ENCODE measurements at regions not wholly inside any gene's neighbourhood (a gene's known extent, or its start where the extent isn't known, plus 50 kb on each side); places are given as distances from the start of the nearest gene placed in this dataset.
"Not testable (repeated sequence)": the region's sequence is repeated elsewhere in the genome, so short reads cannot be mapped to it uniquely, and the experiment has no call there.

DNA sequence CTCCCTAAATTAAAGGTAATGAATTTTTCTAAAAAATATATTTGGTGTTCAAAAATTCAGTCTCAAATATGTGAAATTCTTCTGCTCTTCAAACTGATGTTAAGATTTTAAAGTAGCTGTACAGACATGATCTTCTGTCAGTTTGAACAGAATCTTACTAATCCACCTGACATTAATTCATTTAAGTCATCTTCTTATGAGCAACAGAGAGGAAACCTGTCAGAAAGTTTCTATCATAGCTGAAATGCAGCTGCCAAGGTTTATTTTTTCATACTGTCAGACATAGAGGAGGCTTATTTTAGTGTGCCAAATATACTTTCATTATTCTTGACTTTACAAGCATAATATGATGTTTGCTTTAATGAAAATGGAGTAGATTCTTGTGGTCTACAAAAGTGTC lies 686.6 kb upstream of the MIS18BP1 start:
- intact Hi-C loops (cut with DNase I; ENCODE audit: low total_unique reads): loop anchor here (5.0 kb wide), 1 partner anchor 1458 kb away; no protein-coding TSS in a partner anchor
- H3K4me3 ChIP-seq (ENCODE audit: low read depth, poor library complexity, severe bottlenecking): no peak overlapping the region
- no peak for DNase-seq (ENCODE audit: low spot score in 2 of 2)
- TF ChIP-seq POLR2A (IDR thresholded peaks at IDR 0.05): no peak
- TF ChIP-seq CTCF (IDR thresholded peaks at IDR 0.05): no peak

- 28 to 32% methylated on average over 3 of the region's 3 CpGs for WGBS, 2 donors
- intact Hi-C loops (cut with DNase I; ENCODE audit: low total_unique reads): loop anchor here (5.0 kb wide), 1 partner anchor 1732 kb away; no protein-coding TSS in a partner anchor
- not testable (repeated sequence) for H3K4me3 ChIP-seq (ENCODE audit: low read depth, poor library complexity, severe bottlenecking); DNase-seq (ENCODE audit: low spot score in 2 of 2)
Measured at GRCh38 chr14:45919995-45920394, 667.0 kb upstream of the MIS18BP1 start.

- WGBS, 2 donors: 12 to 16% methylated on average over 3 of the region's 3 CpGs
- no peak for TF ChIP-seq CTCF (IDR thresholded peaks at IDR 0.05)
- no peak for TF ChIP-seq POLR2A (IDR thresholded peaks at IDR 0.05)
- no peak overlapping the region for H3K4me3 ChIP-seq (ENCODE audit: low read depth, poor library complexity, severe bottlenecking)
- DNase-seq (ENCODE audit: low spot score in 2 of 2): no peak
- intact Hi-C loops (cut with DNase I; ENCODE audit: low total_unique reads): loop anchor here (5.0 kb wide), 1 partner anchor 1736 kb away; no protein-coding TSS in a partner anchor
Measured at GRCh38 chr14:45916340-45916953, 663.4 kb upstream of the MIS18BP1 start.

DNA sequence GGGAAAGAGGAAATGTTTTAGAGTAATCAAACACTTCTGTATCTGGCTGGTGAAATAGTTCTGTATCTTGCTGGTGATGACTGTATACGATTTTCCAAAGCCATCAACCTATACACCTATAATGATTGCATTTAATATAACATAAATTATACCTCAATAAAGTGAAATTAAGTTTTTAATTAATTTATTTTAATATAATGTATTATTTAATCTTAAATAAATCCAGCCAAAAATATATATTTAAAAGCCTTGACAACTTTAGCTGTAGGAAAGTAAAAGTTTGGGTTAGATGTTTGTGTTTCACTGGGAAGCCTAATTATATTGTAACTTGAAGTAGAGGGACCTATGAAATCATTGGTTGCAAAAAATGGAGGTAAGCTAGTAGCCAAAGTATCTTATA lies 654.8 kb upstream of the MIS18BP1 start:
- intact Hi-C loops (cut with DNase I; ENCODE audit: low total_unique reads): no loop called here
- DNase-seq (ENCODE audit: low spot score in 2 of 2): no peak
- TF ChIP-seq CTCF (IDR thresholded peaks at IDR 0.05) (no peak), POLR2A (IDR thresholded peaks at IDR 0.05) (no peak)
- no peak overlapping the region for H3K4me3 ChIP-seq (ENCODE audit: low read depth, poor library complexity, severe bottlenecking)
- WGBS, 2 donors: 77 to 78% methylated on average over 1 of the region's 1 CpG

DNA sequence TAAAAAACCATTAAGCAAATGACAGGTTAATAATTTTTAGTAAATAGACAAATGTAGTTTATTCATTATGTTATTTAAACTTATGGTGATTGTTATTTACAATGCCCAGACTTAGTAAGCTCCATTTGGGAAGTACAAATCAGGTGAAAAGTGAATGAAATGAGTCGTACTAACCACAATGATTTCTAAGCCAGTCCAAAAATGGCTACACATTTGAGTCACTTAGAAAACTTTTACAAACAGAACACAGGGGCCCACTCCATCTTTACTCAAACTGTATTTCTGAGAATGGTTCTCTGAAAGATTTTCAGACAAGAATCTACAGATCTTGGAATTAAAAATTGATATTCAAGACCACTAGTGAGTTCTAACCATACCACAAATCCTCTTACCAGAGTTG lies 653.3 kb upstream of the MIS18BP1 start:
- no peak for DNase-seq (ENCODE audit: low spot score in 2 of 2)
- TF ChIP-seq CTCF (IDR thresholded peaks at IDR 0.05) (no peak), POLR2A (IDR thresholded peaks at IDR 0.05) (no peak)
- no peak overlapping the region for H3K4me3 ChIP-seq (ENCODE audit: low read depth, poor library complexity, severe bottlenecking)
- WGBS, 2 donors: 70 to 76% methylated on average over 1 of the region's 1 CpG
- intact Hi-C loops (cut with DNase I; ENCODE audit: low total_unique reads): no loop called here

DNA sequence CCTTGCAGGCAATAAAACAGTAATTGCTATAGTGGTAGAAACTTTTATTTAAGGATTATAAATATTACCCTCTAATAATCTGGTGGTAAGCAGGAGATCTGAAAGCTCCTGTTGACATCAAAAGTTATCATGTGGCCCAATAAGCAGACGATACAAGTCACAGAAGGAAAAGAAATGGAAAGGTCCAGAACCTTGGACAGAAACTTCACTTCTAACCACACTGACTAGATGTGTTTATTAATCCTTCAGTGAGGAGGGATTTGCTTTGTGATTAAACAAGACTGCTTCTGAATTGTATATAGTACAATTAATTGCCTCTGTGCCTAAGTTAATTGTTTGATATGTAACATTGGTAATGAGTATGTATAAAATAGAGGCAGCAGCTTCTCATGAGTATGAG lies 652.7 kb upstream of the MIS18BP1 start:
- H3K4me3 ChIP-seq (ENCODE audit: low read depth, poor library complexity, severe bottlenecking): no peak overlapping the region
- TF ChIP-seq POLR2A (IDR thresholded peaks at IDR 0.05) (no peak), CTCF (IDR thresholded peaks at IDR 0.05) (no peak)
- DNase-seq (ENCODE audit: low spot score in 2 of 2): no peak
- intact Hi-C loops (cut with DNase I; ENCODE audit: low total_unique reads): no loop called here
- WGBS, 2 donors: 57 to 71% methylated on average over 1 of the region's 1 CpG
